Stimulated activated CD4-positive, alpha-beta T cell treated with anti-CD3 and anti-CD28 coated beads, Interleukin-4, amount 100 ng/mL, for 24 hours (primary cell): ENCODE measurements at regions not wholly inside any gene's neighbourhood (a gene's known extent, or its start where the extent isn't known, plus 50 kb on each side); places are given as distances from the start of the nearest gene placed in this dataset.
"Not testable (repeated sequence)": the region's sequence is repeated elsewhere in the genome, so short reads cannot be mapped to it uniquely, and the experiment has no call there.

Experiments used
- DNase-seq: peaks from one replicate; pipeline ENCODE4 v3.0.0-alpha.2; 2020

- DNase-seq, result no peak
Measured at GRCh38 chr10:64142395-64142794, 621.2 kb downstream of the REEP3 start.

DNA sequence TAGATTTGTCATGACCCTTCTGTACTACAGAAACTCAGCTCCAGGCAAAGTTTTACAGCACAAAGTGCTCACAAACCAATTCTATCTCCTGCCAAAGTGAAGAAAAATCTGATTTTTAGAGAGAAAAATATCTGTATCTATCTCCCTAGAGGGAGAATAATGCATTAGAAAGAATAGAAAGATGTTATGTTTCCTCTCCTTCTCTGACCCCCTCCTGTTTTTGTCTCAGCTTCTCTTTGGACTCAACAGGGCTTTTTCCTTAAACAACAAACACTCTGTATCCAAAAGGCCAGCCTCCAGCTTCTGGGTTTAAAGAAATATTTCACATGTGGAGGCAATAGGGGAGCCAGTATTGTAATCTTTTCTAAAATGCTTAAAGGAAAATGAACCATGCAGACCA, 627.4 kb downstream of the REEP3 start:
- DNase-seq, result no peak

- no peak for DNase-seq
Measured at GRCh38 chr10:64156166-64156565, 635.0 kb downstream of the REEP3 start.

DNA sequence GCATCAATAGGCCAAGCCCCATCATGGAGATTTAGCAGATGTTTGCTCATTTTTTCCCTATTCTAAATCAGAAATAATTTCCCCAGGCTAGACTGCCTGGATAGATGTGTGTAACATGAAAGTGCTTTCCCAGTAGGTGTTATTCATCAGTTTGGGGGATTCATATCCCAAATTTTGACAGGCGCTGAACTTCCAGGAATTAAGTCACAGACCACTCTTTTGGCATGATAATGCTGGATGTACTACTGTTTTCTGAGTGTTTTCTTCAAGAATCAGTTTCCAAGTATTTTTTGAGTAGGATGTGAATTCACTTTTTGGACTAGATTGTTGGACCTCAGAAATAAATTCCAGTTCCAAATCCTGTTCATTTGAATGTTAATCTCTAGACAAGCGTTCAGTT, 637.4 kb downstream of the REEP3 start:
- no peak for DNase-seq

GRCh38 chr10:64159910-64160872, 639.0 kb downstream of the REEP3 start:
- no peak for DNase-seq

- no peak for DNase-seq
Measured at GRCh38 chr10:64170791-64171190, 649.6 kb downstream of the REEP3 start.

DNA sequence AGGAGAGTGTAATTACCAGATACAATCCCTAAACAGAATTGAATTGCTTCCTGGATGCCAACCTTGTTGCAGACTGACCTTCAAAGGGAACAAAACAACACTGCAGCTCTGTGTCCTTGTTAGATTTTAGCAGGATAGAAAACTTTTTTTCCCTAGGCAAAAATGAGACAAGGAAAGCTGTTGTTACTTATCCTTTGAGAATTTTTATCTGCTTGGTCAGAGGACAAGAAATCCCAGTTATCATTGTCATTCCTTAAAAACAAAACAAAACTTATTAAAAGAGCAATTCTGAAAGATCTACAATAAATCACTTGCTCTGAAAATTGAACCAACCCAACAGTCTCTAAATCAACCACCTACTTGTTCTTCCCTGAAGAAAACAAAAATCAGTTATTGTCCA, 652.6 kb downstream of the REEP3 start:
- no peak for DNase-seq

DNA sequence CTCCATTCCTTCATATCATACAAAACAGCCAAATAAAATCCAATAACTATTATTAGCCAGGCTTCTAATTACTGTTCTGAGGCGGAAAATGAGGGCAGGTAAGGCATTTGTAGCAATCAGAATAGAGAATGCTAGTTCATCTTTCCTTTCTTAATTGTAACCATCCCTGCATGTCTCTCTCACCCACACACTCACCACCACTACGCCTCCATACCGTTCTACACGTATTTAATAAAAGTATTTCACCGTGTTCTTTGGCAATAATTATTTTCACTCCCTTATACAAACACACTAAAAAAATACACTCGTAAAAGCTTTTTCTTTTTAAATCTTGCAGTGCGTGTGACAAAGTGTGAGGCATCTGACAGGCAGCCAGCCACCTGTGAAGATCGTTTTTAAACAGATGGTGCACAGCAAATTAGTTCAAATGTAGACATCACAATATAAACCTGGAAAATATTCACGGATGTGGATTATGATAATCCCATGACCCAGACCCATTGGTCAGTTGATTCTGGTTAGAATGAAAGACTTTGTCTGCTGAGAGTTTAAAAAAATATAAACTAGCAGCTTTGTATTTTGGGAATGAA, 653.6 kb downstream of the REEP3 start:
- no peak for DNase-seq

GRCh38 chr10:64175271-64175962, 654.2 kb downstream of the REEP3 start:
- DNase-seq, result no peak

GRCh38 chr10:64182671-64183070, 661.5 kb downstream of the REEP3 start:
- no peak for DNase-seq

- DNase-seq, result no peak
Measured at GRCh38 chr10:64191286-64191685, 670.1 kb downstream of the REEP3 start.

DNA sequence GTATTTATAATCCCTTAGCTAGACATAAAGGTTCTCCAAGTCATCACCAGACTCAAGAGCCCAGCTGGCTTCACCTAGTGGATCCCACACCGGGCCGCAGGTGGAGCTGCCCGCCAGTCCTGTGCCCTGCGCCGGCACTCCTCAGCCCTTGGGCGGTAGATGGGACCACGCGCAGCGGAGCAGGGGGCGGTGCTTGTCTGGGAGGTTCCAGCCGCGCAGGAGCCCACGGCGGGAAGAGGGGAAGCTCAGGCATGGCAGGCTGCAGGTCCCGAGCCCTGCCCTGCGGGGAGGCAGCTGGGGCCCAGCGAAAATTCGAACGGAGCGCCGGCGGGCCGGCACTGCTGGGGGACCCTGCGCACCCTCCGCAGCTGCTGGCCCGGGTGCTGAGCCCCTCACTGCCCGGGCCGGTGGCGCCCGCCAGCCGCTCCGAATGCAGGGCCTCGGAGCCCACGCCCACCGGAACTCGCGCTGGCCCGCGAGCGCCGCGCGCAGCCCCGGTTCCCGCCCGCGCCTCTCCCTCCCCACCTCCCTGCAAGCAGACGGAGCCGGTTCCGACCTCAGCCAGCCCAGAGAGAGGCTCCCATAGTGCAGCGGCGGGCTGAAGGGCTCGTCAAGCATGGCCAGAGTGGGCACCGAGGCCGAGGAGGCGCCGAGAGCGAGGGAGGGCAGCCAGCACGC, 675.6 kb downstream of the REEP3 start:
- no peak for DNase-seq

- DNase-seq, result no peak
Measured at GRCh38 chr10:64201936-64202335, 680.7 kb downstream of the REEP3 start.

- DNase-seq, result not testable (repeated sequence)
Measured at GRCh38 chr10:64204504-64204903, 683.3 kb downstream of the REEP3 start.

- DNase-seq, result no peak
Measured at GRCh38 chr10:64206409-64206808, 685.2 kb downstream of the REEP3 start.

DNA sequence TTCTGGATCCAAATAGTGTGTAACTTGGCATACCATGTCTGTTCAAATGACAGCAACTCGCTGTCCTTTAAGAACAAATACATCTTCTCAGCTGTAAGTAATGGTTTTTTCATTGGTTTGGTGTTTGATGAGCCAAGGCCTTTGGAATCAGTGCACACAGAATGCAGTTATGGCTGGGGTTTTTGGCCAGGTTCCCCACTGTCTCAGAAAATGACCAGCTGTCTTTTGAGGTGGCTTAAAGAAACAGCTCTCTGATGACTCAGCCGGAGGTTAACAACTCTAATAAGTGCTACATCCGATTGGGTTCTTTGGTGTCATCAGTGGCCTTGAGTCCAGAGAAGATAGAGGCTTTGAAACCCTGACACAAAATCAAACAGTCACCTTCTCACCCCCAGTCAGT, 688.4 kb downstream of the REEP3 start:
- no peak for DNase-seq

DNA sequence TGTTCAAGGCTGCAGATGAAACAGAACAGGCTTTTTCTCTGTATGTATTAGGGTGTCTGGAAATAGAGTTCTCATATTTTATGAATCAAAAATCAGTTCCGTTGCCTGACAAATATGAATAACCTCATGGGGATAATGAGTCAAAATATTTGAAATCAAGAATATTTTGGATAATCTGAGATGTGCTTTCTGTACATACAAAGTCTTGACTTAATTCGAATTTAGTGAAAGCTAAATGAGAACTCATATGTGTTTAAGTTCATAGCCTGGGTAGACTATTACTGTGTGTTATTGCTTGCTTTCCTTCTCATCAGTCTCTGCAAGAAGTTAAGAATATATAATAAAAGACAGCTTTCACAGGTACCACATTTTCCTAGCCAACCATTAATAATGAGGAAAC, 689.0 kb downstream of the REEP3 start:
- DNase-seq, result no peak

DNA sequence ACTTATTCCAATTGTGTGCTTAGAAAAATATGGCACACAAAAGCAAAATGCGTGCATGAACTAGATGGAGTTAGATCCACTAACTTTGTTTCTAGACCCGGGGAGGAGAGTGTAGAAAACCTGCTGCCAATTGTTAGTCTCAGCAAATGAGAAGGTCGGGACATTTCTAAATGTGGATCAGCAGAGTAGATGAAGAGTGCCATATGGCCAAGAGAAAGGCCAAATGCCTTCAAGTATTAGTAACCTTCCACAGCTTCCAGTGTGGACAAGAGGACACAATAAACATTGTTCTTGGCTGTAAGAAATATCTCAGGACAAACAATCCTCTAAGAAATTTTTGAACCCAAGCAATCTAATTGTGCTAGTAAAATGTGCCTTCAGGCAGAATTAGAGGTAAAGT, 690.3 kb downstream of the REEP3 start:
- DNase-seq, result no peak

DNA sequence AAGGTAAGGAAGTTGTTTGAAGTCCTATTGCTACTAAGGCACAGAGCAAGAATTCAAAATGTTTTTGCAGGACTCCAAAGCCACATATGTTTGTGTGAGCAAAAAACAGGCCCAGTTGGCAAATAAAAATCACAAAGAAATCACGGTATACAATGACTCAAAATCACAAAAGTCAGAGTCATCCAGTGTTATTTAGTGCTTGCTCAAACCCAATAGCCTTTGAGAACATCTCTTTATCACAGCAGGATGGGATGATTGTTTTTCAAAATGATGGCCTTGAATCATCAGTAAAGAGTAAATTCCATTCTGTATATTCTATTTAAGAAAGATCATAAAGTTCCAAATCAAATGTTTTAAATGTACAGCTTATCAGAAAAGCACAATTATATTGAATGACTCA, 693.9 kb downstream of the REEP3 start:
- no peak for DNase-seq

DNA sequence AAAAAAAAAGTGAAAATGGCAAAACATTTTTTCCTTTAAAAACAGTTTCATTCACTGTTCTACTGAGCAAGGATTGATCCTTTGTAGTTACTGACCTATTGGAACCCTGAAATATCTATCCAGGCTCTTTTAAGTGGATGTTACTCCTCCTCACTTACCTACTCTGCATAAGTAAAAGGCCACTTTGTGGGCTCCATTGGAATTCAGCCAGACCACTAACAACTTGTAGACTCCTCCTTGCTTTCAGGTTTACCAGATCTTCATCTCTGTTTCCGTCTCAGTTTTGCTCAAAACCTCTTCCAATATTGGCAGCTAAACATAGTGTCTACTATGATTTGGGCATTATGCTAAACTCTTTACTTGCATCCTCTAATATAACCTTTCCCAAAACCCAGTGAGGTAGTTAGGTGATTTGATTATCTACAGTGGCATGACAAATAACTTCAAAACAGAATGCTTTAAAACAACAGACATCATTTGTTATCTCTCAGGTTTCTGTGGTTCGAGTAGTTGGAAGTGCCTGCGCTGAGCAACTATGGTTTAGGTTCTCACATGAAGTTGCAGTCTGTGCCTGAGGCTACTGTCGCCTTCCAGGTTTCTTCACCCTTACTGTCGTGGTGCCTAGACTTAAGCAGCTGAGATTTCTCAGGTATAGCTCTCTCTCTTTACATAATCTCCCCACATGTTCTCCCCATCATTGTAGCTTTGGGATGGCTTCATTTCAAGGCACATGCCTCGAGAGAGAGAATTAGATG, 698.2 kb downstream of the REEP3 start:
- DNase-seq, result no peak

GRCh38 chr10:64234489-64234888, 713.3 kb downstream of the REEP3 start:
- DNase-seq, result no peak

GRCh38 chr10:64257704-64258103, 736.5 kb downstream of the REEP3 start:
- no peak for DNase-seq

GRCh38 chr10:64261092-64261491, 739.9 kb downstream of the REEP3 start:
- no peak for DNase-seq
